Mucosa of descending colon (tissue), 3 donors: ENCODE measurements at regions not wholly inside any gene's neighbourhood (a gene's known extent, or its start where the extent isn't known, plus 50 kb on each side); places are given as distances from the start of the nearest gene placed in this dataset.

ENCODE experiments used
- ATAC-seq: fragments of 200-7000 bp; cut with Tn5 transposase; one replicate; pipeline ENCODE4 v1.9.1; 2020; ENCODE audit warnings: mild to moderate bottlenecking, moderate library complexity
- DNase-seq, 3 donors: peaks; one replicate each; pipeline ENCODE4 v3.0.0-alpha.2; 2020
- H3K36me3 ChIP-seq: fragments of 200-600 bp; one replicate; pipeline ENCODE4 v1.8.0; 2021; ENCODE audit warnings: low read depth, mild to moderate bottlenecking
- H3K4me1 ChIP-seq: fragments of 200-600 bp; one replicate; pipeline ENCODE4 v1.8.0; 2021; ENCODE audit warnings: low read depth, mild to moderate bottlenecking
- H3K4me3 ChIP-seq: fragments of 200-600 bp; one replicate; pipeline ENCODE4 v1.8.0; 2021; ENCODE audit warnings: mild to moderate bottlenecking
- H3K9me3 ChIP-seq: fragments of 200-600 bp; one replicate; pipeline ENCODE4 v1.8.0; 2021; ENCODE audit warnings: mild to moderate bottlenecking
- intact Hi-C, 2 donors: fragments of 100-400 bp; cut with DNase I in 1 of 2; cut with micrococcal nuclease in 1 of 2; formaldehyde crosslinking; loops; one replicate each; pipeline versions ENCODE4 v1.11.0 to v1.11.1; 2022; cut with DNase I, micrococcal nuclease
- TF ChIP-seq, protein P1 (sequence below): fragments of 200-600 bp; IDR thresholded peaks from one replicate; pipeline ENCODE4 v1.8.0; 2022; ENCODE audit warnings: antibody characterized with exemption, mild to moderate bottlenecking
- donor health status: DM: no; HTN: no; CAD: no; lungs with moderate emphysema.
- donor health status: DM: no; HTN: no; CAD: no.
- donor health status: DM: no; HTN: yes; CAD: no.

DNA sequence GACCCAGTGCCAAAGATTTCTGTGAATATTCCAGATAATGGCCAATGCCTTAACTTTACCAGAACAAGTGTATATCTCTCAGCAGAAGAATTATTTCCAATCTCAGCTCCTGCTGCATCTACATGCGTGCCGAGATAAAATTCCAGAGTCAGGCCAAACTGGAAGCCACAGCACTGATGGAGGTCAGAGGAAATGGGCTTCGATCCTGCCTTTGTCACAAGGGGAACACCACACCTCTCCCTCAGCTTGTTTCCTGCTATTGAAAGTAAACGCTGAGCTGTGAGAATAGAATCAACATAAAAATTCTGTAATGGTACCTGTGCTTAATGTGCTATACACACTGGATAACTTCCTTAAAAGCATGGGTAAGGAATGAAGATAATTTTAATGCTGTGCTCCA lies 255.5 kb downstream of the NEBL start:
- Histone ChIP-seq H3K4me3 (no peak overlapping the region), H3K4me1 (no peaks in the 10 kb centered on the region), H3K9me3 (no peaks in the 10 kb centered on the region), H3K36me3 (no peaks in the 10 kb centered on the region)
- no peak for ATAC-seq
- no peak for DNase-seq
- intact Hi-C loops, result no loop called here
- TF ChIP-seq, protein P1, sequence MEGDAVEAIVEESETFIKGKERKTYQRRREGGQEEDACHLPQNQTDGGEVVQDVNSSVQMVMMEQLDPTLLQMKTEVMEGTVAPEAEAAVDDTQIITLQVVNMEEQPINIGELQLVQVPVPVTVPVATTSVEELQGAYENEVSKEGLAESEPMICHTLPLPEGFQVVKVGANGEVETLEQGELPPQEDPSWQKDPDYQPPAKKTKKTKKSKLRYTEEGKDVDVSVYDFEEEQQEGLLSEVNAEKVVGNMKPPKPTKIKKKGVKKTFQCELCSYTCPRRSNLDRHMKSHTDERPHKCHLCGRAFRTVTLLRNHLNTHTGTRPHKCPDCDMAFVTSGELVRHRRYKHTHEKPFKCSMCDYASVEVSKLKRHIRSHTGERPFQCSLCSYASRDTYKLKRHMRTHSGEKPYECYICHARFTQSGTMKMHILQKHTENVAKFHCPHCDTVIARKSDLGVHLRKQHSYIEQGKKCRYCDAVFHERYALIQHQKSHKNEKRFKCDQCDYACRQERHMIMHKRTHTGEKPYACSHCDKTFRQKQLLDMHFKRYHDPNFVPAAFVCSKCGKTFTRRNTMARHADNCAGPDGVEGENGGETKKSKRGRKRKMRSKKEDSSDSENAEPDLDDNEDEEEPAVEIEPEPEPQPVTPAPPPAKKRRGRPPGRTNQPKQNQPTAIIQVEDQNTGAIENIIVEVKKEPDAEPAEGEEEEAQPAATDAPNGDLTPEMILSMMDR, result no peak

DNA sequence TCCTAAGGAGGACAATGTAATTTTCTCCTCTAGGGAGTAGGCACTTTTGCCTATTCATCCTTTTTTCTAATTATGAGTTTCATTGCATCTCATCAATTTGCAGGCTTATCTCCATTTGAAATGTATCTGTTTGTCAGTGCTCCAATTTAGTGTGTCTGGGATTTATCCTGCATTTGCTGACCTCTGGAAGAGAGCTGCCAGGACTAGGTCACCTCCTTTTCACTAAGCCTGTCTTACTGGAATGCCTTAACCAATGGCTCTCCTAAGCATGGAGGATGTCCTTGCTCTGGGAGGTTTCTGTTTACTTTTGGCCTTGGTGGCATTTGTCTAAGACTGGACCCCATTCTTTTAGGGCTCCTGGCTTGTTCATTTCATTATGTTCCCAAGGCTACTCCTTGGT lies 261.5 kb downstream of the NEBL start:
- no peak for DNase-seq
- no peaks in the 10 kb centered on the region for H3K4me1 ChIP-seq
- intact Hi-C loops, result no loop called here
- TF ChIP-seq, protein P1, result no peak
- no peak for ATAC-seq
- no peak overlapping the region for H3K4me3 ChIP-seq
- H3K9me3 ChIP-seq, result no peaks in the 10 kb centered on the region
- no peaks in the 10 kb centered on the region for H3K36me3 ChIP-seq

DNA sequence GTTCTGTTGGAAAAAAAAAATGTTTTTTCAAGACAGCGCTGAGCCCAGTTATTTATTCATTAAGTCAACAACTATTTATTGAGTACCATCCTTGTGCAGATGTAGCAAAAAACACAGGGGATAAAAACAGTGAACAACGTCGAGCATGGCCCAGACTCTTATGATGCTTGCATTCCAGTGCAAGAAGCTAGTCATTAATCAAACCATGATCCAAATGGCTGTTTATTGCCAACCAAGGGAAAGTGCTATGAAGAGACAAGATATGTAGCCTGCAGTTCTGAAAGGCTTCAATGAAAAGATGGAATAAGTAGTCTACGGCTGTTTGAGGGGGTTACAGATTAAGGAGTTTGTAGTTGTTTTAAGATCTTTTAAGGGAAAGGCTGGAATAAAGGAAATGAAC lies 262.3 kb downstream of the NEBL start:
- Histone ChIP-seq H3K4me1 (no peaks in the 10 kb centered on the region), H3K36me3 (no peaks in the 10 kb centered on the region), H3K9me3 (no peaks in the 10 kb centered on the region), H3K4me3 (no peak overlapping the region)
- intact Hi-C loops, result no loop called here
- TF ChIP-seq, protein P1, result no peak
- DNase-seq, result no peak
- no peak for ATAC-seq

DNA sequence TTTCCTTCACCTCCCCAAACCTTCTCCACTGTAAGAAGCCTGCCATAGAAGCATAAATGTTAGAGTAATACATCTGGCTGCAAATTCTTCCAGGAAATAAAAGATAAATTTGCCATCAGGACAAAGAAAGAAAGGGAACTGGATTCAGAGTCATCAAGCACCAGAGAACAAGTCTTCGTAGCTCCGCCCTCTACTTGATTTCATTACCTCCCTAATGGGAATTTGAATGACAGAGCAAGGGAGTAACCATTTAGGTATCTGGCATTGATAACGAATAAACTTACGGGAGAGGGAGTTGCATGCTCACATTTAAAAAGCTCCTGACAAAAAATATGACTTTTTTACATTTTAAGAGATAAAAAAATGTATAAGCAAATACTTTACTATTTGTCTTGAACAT lies 263.4 kb downstream of the NEBL start:
- DNase-seq (no peak), ATAC-seq (no peak)
- H3K4me1 ChIP-seq, result no peaks in the 10 kb centered on the region
- H3K4me3 ChIP-seq, result no peak overlapping the region
- TF ChIP-seq, protein P1, result no peak
- H3K9me3 ChIP-seq, result no peaks in the 10 kb centered on the region
- intact Hi-C loops, result no loop called here
- no peaks in the 10 kb centered on the region for H3K36me3 ChIP-seq

DNA sequence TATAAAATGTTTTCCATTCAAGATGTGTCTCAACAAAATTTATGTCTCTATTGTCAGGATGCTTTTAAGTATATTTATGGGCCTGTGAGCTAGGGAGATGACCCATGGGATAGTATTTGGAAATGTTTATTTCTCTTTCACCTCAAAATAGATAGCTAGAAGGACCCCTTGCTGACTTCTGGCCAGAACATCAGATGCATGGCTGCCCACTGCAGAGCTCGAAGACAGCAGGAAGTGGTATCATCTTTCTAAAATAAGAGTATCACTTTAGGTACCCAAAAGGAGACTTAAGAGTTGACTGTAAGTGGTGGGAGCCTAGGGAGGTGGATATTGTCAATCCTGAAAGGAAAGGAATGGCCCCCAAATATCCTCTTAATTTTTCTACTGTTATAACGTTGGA lies 264.4 kb downstream of the NEBL start:
- TF ChIP-seq, protein P1, result no peak
- no peak for DNase-seq
- intact Hi-C loops, result no loop called here
- no peak for ATAC-seq
- H3K4me3 ChIP-seq, result no peak overlapping the region
- no peaks in the 10 kb centered on the region for H3K36me3 ChIP-seq
- H3K9me3 ChIP-seq, result no peaks in the 10 kb centered on the region
- H3K4me1 ChIP-seq, result no peaks in the 10 kb centered on the region

DNA sequence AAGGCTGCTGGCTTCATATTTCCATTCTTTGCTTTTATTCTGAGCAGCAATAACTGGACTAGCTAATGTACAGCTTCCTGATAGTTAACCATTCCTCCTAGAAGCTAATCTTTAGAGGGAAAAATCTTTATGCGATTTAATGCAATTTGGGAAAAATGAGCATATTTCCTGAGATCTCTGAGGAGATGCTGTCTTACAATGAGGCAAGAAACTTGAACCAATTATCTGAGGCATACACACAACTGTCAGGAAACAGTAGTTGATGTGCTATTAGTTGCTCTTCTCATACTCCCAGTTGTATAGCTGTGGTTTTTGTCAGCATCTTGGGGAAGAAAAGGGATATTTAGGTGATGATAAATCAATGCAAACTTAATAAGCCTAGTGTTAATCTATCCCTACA lies 265.9 kb downstream of the NEBL start:
- H3K4me1 ChIP-seq, result peaks cover 5% of the 10 kb centered on the region
- no peaks in the 10 kb centered on the region for H3K36me3 ChIP-seq
- ATAC-seq, result no peak
- TF ChIP-seq, protein P1, result no peak
- no peak overlapping the region for H3K4me3 ChIP-seq
- DNase-seq, result no peak
- H3K9me3 ChIP-seq, result no peaks in the 10 kb centered on the region
- intact Hi-C loops, result no loop called here
